GM12878 (cell line): ENCODE measurements at regions not wholly inside any gene's neighbourhood (a gene's known extent, or its start where the extent isn't known, plus 50 kb on each side); places are given as distances from the start of the nearest gene placed in this dataset.
"Not testable (repeated sequence)": the region's sequence is repeated elsewhere in the genome, so short reads cannot be mapped to it uniquely, and the experiment has no call there.

Experiments
- ATAC-seq: fragments of 200-7000 bp; cut with Tn5 transposase; 3 replicates; pipeline ENCODE4 v1.9.1; 2020; ENCODE audit warnings: mild to moderate bottlenecking, moderate library complexity
- BruUV-seq: library from RNA; stranded (reverse); fragments of 400-500 nt; replicated peaks from 2 replicates; lab custom pipeline; 2021; lab: Mats Ljungman, UMichigan
- CTCF ChIA-PET: fragments of 300-600 bp; sonication (Branson Sonifier 250); formaldehyde crosslinking; extraction: SDS; loops from one replicate; lab custom pipeline; 2021; ENCODE audit warnings: inconsistent platforms; lab: Yijun Ruan, JAX
- POLR2A ChIA-PET: fragments of 350-600 bp; formaldehyde crosslinking; extraction: SDS; loops from one replicate; lab custom pipeline; 2021; ENCODE audit warnings: inconsistent platforms; lab: Charles Lee
- RAD21 ChIA-PET: fragments of 300-600 bp; sonication (Branson Sonifier 250); formaldehyde crosslinking; loops from one replicate; lab custom pipeline; 2023; ENCODE audit warnings: antibody characterized with exemption; ENCODE audit not compliant: unreplicated experiment; lab: Charles Lee
- SMC1A ChIA-PET: fragments of 300-600 bp; sonication (Branson Sonifier 250); formaldehyde crosslinking; loops from one replicate; lab custom pipeline; 2023; ENCODE audit not compliant: unreplicated experiment, uncharacterized antibody; lab: Charles Lee
- DNase-seq: peaks from one replicate; pipeline ENCODE4 v3.0.0-alpha.2; 2011; ENCODE audit warnings: low read depth, low spot score
- FAIRE-seq: peaks from 3 replicates; lab custom pipeline; 2011; peaks lifted over from hg19 to GRCh38; lab: Jason Lieb, UNC
- H2AFZ ChIP-seq: 2 replicates; pipeline ENCODE4 v1.6.0; 2011; ENCODE audit warnings: low read depth, low read length, control low read depth; ENCODE audit not compliant: control insufficient read depth
- H3K27ac ChIP-seq: 2 replicates; pipeline ENCODE4 v1.5.1; 2011; ENCODE audit warnings: control low read depth; ENCODE audit not compliant: control insufficient read depth, insufficient read depth
- H3K27me3 ChIP-seq, 2 experiments: replicated peaks in 1 of 2; 2 replicates each; pipeline versions ENCODE4 v1.6.0 to v1.6.1; 2011; ENCODE audit warnings: low read length in 1 of 2; ENCODE audit not compliant: control insufficient read depth in 2 of 2, insufficient read depth in 2 of 2
- H3K36me3 ChIP-seq, 2 experiments: 2 replicates each; pipeline ENCODE4 v1.5.1; 2011; ENCODE audit warnings: low read length in 1 of 2; ENCODE audit not compliant: control insufficient read depth in 2 of 2, insufficient read depth in 2 of 2
- H3K4me1 ChIP-seq: 2 replicates; pipeline ENCODE4 v1.6.1; 2011; ENCODE audit warnings: mild to moderate bottlenecking, low read length, moderate library complexity, mixed read lengths; ENCODE audit not compliant: control insufficient read depth, insufficient read depth
- H3K4me2 ChIP-seq: 2 replicates; pipeline ENCODE4 v1.6.0; 2011; ENCODE audit warnings: control low read depth; ENCODE audit not compliant: control insufficient read depth, insufficient read depth
- H3K4me3 ChIP-seq: fragments of 200-600 bp; sonication (generic); 2 replicates; pipeline ENCODE4 v1.5.1; 2016
- H3K79me2 ChIP-seq: 2 replicates; pipeline ENCODE4 v1.6.0; 2011; ENCODE audit warnings: low read length; ENCODE audit not compliant: control insufficient read depth, insufficient read depth
- H3K9ac ChIP-seq: 2 replicates; pipeline ENCODE4 v1.8.0; 2011; ENCODE audit warnings: low read length, control low read depth, mixed read lengths; ENCODE audit not compliant: control insufficient read depth, insufficient read depth
- H3K9me3 ChIP-seq: replicated peaks from 3 replicates; pipeline ENCODE4 v1.5.1; 2011; ENCODE audit warnings: mild to moderate bottlenecking, low read length; ENCODE audit not compliant: control insufficient read depth, insufficient read depth
- H4K20me1 ChIP-seq: 2 replicates; pipeline ENCODE4 v1.6.0; 2011; ENCODE audit not compliant: control insufficient read depth, insufficient read depth
- WGBS: methylation state at CpG from one replicate; pipeline ENCODE4 v1.1.6; 2016; ENCODE audit warnings: low lambda C conversion rate; ENCODE audit not compliant: insufficient replicate concordance, insufficient coverage; ENCODE audit errors: missing lambda C conversion rate; 5-methylcytosine and 5-hydroxymethylcytosine counted together
- in situ Hi-C: fragments of 300-500 bp; cut with MboI; formaldehyde crosslinking; loops from 9 replicates; pipeline ENCODE4 v1.14.3; 2018; ENCODE audit warnings: mixed read lengths
- intact Hi-C: fragments of 100-400 bp; cut with micrococcal nuclease; formaldehyde crosslinking; loops from one replicate; pipeline ENCODE4 v1.14.2; 2022; ENCODE audit not compliant: unreplicated experiment

DNA sequence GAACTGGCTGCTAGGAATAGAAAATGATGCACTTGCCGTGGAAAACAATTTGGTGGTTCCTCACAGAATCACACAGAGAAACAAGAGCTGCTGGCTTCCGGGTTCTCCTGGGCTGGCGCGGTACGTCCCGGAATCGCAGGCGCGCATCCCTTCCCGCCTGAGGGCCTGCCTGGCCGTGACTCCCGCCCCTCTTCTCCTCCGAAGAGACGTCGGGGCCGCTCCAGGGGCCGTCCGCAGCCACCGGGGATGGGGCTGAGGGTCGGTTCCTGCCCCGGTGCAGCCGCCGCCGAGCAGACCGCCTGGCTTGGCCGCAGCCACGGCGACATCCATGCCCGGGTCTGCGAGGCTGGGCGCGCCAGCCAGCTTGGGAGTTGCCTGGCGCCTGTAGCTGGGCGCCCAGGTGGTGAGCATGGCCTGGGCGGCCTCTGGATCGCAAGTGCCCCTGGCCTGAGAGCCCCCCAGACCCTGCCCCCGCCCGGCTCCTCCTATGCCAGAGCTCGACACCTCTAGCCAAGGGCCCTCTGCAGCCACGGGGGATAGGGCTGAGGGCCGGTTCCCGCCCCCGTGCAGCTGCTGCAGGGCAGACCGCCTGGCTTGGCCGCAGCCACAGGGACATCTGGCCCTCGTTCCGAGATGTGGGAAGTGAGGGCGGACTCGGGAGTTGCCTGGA is 83.9 kb upstream of the ZNG1F start:
- H3K9me3 ChIP-seq, H3K36me3 ChIP-seq, RAD21 ChIA-PET, H4K20me1 ChIP-seq, POLR2A ChIA-PET, H3K27me3 ChIP-seq, BruUV-seq, H3K79me2 ChIP-seq, FAIRE-seq, intact Hi-C loops, SMC1A ChIA-PET, DNase-seq, in situ Hi-C loops, CTCF ChIA-PET, H3K4me1 ChIP-seq, H3K9ac ChIP-seq: not testable (repeated sequence)
- Histone ChIP-seq H3K4me3 (peak overlapping the region; percentile 64), H3K27ac (0 out of 2 replicates have a peak overlapping the region, but pooled peaks have one; percentile 33), H2AFZ (peak overlapping the region; percentile 77), H3K4me2 (peak overlapping the region; percentile 55; the same call in 1 of the 2 replicates)
- 6% methylated on average over 46 of the region's 49 CpGs for WGBS
- peak; percentile 48 for ATAC-seq

DNA sequence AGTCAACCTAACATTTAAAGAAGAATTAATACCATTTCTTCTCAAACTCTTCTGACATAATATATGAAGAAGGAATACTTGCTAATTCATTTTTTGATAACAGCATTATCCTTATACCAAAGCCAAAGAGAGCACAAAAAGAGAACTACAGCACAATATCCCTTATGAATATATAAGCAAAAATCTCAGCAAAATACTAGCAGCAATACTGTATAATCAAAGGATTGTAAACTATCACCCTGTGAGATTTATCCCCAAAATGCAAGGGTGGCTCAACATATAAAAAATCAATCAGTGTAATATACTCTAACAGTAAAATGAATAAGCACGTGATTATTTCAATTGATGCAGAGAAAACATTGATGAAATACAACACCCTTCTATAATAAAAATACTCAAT is 81.9 kb upstream of the ZNG1F start:
- H3K27ac ChIP-seq, DNase-seq, ATAC-seq, BruUV-seq, SMC1A ChIA-PET, H3K9ac ChIP-seq, H2AFZ ChIP-seq, CTCF ChIA-PET, POLR2A ChIA-PET, H3K4me1 ChIP-seq, H3K27me3 ChIP-seq, RAD21 ChIA-PET, intact Hi-C loops, H3K9me3 ChIP-seq, H3K36me3 ChIP-seq, H3K79me2 ChIP-seq, in situ Hi-C loops, H4K20me1 ChIP-seq, FAIRE-seq: not testable (repeated sequence)
- Histone ChIP-seq H3K4me2 (0 out of 2 replicates have a peak overlapping the region, but pooled peaks have one; percentile 17), H3K4me3 (peak overlapping the region; percentile 42; the same call in 1 of the 2 replicates)
- 57% methylated on average over 1 of the region's 1 CpG for WGBS

- ATAC-seq, H3K9ac ChIP-seq, H3K36me3 ChIP-seq, SMC1A ChIA-PET, H3K9me3 ChIP-seq, POLR2A ChIA-PET, in situ Hi-C loops, intact Hi-C loops, H3K4me3 ChIP-seq, H2AFZ ChIP-seq, H3K79me2 ChIP-seq, DNase-seq, H3K27ac ChIP-seq, RAD21 ChIA-PET, BruUV-seq, FAIRE-seq, CTCF ChIA-PET, H3K4me2 ChIP-seq, H4K20me1 ChIP-seq, H3K4me1 ChIP-seq, H3K27me3 ChIP-seq: not testable (repeated sequence)
- WGBS, result 82% methylated on average over 11 of the region's 14 CpGs
Observed at GRCh38 chr9:41269471-41269870, 80.4 kb upstream of the ZNG1F start.

- H3K9ac ChIP-seq, intact Hi-C loops, H3K79me2 ChIP-seq, H3K27ac ChIP-seq, H4K20me1 ChIP-seq, DNase-seq, SMC1A ChIA-PET, POLR2A ChIA-PET, H3K4me2 ChIP-seq, RAD21 ChIA-PET, BruUV-seq, H3K4me1 ChIP-seq, in situ Hi-C loops, H3K9me3 ChIP-seq, H3K36me3 ChIP-seq, H3K27me3 ChIP-seq, CTCF ChIA-PET, FAIRE-seq, H3K4me3 ChIP-seq, H2AFZ ChIP-seq, ATAC-seq: not testable (repeated sequence)
- WGBS, result 84% methylated on average over 16 of the region's 18 CpGs
Observed at GRCh38 chr9:41269054-41269453, 79.9 kb upstream of the ZNG1F start.
